Glomerular visceral epithelial cell (primary cell): ENCODE measurements at regions not wholly inside any gene's neighbourhood (a gene's known extent, or its start where the extent isn't known, plus 50 kb on each side); places are given as distances from the start of the nearest gene placed in this dataset.
A peak's percentile ranks its signal among the peaks of the same experiment; 100 is the strongest.

Experiments
- DNase-seq: peaks from one replicate; pipeline ENCODE4 v3.0.0-alpha.2; 2016; ENCODE audit errors: extremely low spot score

- no peak for DNase-seq
Observed at GRCh38 chr10:116792817-116793216, 50.5 kb upstream of the HSPA12A start.

GRCh38 chr10:116796469-116796868 lies 52.8 kb upstream of the ENO4 start:
- no peak for DNase-seq

- DNase-seq = peak; percentile 74
Observed at GRCh38 chr10:116796910-116797513, 52.3 kb upstream of the ENO4 start.

GRCh38 chr10:116798859-116799258 lies 50.4 kb upstream of the ENO4 start:
- no peak for DNase-seq
